ENCODE measurements at regions not wholly inside any gene's neighbourhood (a gene's known extent, or its start where the extent isn't known, plus 50 kb on each side); places are given as distances from the start of the nearest gene placed in this dataset.

DNA sequence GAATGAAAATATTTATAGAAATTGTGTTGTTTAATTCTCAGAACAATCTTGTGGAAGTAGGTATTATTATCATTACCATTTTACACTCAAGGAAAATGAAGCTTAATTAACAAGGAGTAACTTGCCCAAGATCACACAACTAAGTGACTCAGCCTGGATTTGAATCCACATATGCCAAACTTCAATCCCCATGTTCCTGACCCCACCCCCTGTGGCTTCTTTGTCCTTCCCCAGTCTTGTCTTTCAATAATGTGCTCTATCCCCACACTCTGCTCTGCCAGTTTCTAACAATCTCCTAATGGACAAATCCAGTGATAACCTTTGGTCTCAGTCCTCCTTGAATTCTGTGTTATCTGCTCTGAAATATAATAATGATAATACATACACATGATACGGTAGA is 355.2 kb downstream of the BMP4 start:
- DNase-seq = no peak

DNA sequence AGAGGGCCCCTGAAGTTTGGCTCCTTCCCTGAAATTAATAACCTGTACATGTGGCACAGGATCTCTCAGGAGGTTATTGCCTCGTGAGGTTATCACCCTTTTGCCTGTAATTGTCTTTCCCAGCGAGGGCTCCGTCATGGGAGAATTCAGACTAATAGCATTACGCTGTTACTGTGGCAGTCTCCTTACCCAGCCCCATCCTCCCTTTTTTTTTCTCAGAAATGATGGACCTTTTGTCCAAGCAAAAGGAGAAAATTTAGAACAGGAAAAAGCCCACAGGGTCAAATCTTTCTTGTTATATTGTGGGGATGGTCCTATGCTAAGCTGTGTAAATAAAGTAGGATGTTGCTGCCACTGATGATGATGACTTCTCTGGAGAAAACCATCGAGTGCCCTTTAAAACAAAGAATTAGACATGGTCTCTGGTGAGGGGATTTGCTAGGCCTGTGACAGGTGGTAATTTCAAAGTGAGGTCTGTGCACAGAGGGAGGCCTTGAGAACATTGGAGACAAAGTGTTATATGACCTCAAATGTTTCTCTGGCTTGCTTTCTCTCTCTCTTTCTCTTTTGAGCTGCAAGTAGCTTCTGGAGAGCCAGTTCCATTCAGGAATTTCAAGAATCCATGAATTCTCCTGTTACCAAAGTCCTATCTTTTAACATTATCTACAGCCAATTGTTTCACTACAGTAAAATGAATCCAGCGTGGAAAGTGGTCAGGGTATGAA is 357.2 kb downstream of the BMP4 start:
- no peak for DNase-seq

DNA sequence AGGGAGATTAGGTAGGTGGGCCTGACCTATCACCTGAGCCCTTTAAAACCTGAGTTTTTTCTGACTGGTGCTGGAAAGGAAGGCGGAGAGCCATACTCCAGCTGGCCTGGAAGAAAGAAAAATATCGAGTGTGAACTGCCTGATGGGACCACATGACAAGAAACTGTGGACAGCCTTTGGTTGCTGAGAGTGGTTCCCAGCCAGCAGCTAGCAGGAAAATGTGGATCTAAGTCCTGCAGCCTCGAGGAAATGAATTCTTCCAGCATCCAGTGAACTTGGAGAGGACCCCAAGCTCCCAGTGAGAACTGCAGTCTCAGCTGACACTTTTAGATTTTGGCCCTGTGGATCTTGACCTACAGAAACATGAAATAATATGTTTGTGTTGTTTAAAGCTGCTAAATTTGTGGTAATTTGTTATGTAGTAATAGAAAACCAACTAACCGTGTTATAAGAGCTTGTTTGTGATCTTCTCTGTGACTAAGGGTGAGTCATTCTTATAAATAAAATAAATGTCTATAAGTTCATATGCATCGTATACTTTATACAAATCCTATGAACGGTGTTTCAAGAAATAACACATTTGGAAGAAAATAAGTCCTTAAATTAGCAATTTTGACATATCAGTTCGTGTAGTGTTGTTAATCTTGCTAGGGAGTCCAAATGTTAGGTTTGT is 359.6 kb downstream of the BMP4 start:
- DNase-seq = no peak

- no peak for DNase-seq
Observed at GRCh38 chr14:53591816-53592215, 364.8 kb downstream of the BMP4 start.

DNA sequence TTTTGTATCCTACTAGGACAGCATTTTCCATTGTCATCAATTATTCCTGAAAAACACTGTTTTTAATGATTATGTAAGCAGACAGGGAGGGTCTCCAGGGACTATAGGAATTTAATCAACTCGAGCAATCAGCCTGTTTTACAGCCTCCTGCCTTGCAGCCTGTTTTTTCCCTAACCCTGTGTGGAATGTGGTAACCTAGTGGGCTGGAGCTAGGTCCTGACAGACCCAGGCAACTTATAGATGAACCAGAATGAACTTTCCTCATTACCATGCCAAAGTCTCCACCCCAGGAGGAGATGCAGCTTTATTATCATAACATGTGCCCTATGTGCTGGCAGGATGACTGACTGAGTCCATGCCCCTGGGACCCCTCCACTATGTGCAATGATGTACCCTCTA is 375.1 kb downstream of the BMP4 start:
- DNase-seq = no peak

- DNase-seq = no peak
Observed at GRCh38 chr14:53571641-53572328, 384.8 kb downstream of the BMP4 start.

GRCh38 chr14:53570411-53571387 is 385.9 kb downstream of the BMP4 start:
- DNase-seq = no peak

- DNase-seq = no peak
Observed at GRCh38 chr14:53569446-53569845, 387.2 kb downstream of the BMP4 start.

DNA sequence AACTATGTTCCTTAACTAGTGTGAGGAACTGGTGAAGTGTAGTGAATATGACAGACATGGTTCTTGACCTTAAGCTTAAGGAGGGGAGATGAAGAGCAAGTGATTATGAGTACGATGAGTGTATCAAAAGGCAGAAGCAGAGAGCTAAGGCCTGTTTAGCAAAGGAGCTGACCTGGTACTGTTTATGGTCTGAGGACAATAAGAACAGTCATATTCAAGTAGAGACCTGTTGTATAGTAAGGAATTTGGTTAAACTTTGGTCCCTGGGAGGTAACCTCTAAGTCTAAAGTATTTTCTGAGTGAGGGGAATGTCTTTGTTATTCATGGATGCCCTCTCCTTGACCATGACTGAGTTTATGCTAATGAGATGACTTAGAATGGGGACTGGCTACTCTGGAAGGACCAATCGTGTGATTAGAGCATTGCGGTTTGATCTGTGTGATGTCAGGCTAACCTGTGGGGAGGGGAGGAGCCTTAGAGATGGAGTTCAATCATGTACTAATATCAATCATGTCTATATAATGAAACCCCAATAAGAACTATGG is 389.3 kb downstream of the BMP4 start:
- DNase-seq = no peak

- DNase-seq = no peak
Observed at GRCh38 chr14:53564870-53565269, 391.8 kb downstream of the BMP4 start.

- DNase-seq = no peak
Observed at GRCh38 chr14:53563628-53564027, 393.0 kb downstream of the BMP4 start.

GRCh38 chr14:53553221-53553620 is 400.1 kb upstream of the DDHD1 start:
- no peak for DNase-seq

DNA sequence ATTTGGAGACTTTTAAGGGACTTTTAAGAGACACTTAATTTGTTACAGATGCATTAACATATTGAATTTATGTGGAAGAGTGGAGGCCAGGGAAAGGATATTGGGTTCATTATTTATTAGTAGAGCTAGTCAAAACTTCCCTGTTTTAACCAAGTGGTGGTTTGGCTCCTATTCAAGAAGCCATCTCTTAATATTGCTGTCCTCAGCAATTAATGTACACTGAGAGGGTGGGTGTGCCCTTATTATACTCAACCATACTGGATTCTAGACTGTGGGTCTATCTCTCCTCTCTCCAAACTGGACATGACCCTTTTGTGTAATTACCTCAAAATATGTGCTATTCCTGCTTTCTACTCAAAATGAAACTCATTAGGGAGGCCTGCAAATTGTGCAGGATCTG is 398.7 kb upstream of the DDHD1 start:
- DNase-seq = no peak

DNA sequence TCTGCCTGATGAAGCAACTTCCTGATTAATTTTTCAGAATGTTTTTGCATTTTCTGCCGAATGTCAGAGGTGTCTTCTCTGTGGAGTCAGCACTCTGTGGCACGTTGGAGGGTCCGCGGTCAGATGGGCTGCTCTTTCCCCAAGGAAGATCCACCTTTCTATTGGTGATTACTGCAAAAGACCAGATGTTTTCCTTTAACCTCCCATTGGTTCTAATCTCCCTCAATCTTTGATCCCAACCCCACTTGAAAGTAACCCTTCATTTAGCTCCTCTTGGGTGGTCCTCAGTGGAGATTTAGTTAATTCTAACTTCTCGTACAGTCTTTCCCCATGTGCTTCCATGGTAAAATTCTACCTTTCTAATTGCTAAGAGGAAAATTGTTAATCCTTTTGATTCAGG is 397.7 kb upstream of the DDHD1 start:
- DNase-seq = no peak

DNA sequence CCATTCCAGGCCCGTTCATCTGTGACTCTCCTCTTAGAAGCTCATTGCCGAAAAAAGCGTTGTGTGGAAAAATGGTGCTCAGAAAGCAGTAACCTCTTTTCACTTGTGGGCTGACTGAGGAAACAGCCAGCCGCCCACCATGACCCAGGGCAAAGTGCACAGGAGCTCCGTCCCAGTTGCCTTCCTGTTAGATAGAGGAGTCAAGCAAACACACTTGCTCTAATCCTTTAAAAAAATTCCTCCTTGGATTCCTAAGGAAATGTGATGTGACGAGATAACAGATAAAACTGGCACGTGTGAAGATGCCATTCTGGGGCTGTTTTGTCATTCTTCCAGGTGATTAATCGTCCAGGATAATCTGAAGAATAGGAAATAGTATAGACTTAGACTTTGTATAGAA is 396.8 kb upstream of the DDHD1 start:
- no peak for DNase-seq

- no peak for DNase-seq
Observed at GRCh38 chr14:53547593-53547992, 394.5 kb upstream of the DDHD1 start.

GRCh38 chr14:53545217-53545616 is 392.1 kb upstream of the DDHD1 start:
- no peak for DNase-seq

GRCh38 chr14:53542732-53543131 is 389.6 kb upstream of the DDHD1 start:
- DNase-seq = no peak

GRCh38 chr14:53541411-53541810 is 388.3 kb upstream of the DDHD1 start:
- no peak for DNase-seq

- no peak for DNase-seq
Observed at GRCh38 chr14:53539489-53540126, 386.5 kb upstream of the DDHD1 start.

DNA sequence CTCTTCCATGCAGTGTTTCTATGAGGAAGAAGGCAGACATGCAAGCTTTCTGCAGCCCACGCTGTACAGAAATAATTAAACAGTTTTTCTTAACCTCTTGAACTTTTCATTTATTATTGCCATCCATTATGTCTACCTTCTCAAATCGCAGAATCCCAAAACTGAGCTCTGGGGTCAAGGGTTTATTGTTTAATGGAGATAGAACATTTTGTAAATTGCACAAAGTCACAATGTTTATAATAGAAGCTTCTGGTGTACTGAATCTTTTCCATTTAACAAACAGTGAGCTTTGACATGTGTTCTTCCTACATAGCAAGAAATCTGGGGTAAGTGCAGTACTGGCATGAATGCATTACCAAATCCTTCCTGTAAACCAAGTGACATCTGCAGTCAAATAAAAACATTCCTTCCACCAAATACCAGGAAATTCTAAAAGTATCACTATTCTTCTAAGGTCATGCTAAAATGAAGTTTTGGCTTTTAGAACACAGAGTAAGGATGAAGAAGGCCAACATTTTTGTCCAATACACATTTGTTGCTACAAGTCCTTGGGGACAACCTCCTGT is 385.3 kb upstream of the DDHD1 start:
- DNase-seq = no peak
